Fibroblast of gingiva (primary cell): ENCODE measurements at regions not wholly inside any gene's neighbourhood (a gene's known extent, or its start where the extent isn't known, plus 50 kb on each side); places are given as distances from the start of the nearest gene placed in this dataset.

Experiments
- DNase-seq: peaks from one replicate; pipeline ENCODE4 v3.0.0-alpha.2; 2011; ENCODE audit warnings: low read depth

DNA sequence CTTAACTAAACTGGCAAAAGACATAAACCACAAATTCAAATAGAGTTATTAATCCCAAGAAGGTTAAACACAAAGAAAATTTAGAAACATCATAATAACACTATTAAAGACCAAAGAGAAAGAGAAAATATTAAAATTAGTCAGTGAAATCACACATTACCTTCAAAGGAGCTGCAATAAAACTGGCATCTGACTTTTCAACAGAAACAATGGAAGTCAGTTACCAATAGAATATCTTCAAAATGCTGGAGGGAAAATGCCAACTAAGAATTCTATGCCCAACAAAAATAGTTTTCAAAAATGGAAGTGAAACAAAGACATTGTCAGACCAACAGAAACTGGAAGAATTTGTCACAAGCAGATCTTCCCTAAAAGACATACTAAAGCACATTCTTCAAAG lies 68.7 kb upstream of the RNF7 start:
- no peak for DNase-seq

DNA sequence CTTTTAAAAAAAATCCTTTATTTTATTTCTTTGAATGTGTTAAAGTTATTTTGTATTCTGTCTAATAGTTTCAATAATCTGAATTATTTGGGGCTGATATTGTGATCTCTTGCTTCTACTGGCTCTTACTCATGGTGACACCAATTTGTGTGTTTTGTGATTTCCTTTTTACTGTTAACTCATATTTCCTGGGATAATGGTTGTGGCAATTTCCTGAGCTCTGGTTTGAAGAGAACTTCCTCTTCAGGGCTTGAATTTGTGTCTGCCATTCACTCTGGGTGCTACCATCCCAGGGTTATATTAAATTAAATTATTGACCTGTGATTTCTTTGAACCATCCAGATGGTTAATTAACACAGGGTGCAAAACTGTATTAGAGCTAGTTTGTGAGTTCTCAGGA lies 60.4 kb upstream of the RNF7 start:
- no peak for DNase-seq

DNA sequence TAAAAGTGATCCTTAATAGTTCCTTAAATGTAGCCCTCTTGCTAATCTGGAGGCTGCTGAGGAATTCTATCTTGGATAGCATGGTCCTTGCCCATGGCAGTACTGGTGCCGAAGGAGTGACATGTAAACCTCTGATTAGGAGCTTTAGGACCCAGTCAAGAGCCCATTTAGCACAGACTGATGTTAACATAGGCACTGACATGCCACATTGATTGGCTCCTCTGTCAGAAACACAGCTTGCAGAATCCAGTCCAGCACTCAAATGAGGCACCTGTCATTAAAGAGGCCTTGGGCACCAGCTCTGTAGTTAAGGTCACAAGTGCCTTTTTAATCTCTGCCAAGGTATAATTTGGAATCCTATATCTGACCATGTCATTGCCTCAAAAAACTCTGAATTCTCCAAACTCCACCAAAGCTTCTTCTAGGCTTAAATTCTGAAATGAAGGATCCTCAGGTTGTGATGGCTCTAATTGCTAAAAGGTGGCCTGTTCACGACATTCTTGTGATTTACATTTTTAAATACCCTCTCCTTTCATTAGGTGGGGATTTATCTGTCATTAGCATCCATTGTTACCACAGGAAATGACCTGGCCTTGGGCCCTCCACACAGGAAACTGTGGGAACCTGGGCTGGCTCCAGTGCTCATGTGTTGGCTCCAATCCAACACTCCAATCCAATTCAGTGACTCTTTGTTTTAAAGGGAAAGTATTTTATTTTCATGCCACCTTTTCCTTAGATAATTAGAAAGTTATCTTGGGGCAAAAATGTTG lies 57.3 kb upstream of the RNF7 start:
- no peak for DNase-seq

DNA sequence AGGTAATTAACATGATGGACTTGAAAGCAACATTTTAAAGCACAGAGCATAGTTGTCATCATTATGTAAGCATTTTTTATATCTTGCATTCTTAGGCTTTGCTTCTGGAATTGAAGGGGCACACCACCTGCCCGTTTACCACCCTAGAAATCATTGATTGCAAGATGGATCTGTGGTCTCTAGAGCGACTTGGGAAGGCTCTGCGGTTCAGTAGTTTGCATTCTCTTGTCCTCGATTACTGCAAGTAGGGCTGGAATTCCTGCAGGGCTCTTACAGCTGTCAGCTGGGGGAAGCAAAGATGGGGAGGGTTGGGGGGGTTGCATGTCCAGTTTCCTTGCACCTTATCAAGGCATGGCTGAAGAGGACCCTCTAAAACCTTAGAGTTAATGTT lies 56.7 kb upstream of the RNF7 start:
- no peak for DNase-seq

DNA sequence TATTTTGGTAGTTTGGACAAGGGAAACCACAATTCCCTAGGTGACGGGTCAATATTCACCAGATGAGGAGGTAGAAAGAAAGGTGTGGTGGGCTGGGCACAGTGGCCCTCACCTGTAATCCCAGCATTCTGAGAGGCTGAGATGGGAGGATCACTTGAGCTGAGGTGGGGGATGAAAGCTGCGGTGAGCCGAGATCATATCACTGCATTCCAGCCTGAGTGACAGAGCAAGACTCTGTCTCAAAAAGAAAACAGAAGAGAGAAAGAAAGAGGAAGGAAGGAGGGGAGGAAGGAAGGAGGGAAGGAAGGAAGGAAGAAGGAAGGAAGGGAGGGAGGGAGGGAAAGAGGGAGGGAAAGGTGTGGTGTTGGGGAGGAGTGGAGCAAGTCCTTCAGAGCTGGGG lies 56.1 kb upstream of the RNF7 start:
- DNase-seq, result no peak

DNA sequence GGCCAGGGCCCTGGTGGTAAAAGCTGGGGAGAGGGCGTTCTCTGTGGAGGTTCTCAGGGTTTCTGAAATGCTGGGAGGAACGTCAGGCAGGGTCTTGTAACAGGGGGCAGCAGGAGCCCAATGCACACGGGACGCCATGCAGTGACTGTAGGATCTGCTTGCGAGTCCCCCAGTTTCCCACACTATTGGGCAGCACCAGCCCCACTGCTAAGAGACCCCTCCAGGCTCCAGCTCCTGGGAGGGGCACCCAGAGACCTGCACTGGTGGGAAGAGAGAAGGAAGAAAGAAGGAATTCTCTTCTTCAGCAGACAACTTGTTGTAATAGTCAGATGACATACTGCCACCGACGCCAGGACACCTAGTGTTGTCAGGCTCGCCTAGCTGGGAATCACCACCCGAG lies 55.2 kb upstream of the RNF7 start:
- no peak for DNase-seq

DNA sequence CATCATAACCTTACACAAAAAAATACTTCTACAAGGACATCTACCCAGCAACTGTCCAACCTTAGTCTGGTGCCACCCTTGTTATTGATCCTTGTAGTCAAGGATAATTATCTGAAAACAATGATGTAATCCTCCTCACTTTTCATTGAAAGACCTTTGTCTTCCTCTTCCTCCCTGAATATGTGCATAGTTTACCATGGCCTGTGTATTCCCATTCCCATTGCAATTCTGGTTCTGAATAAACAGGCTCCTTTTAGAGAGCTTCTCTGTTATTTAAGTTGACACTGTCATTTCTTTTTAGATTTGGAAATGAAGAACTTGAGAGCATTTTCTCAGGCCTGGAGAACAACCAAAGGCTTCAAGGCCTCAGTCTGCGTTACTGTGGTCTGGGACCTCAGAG lies 53.3 kb upstream of the RNF7 start:
- no peak for DNase-seq

DNA sequence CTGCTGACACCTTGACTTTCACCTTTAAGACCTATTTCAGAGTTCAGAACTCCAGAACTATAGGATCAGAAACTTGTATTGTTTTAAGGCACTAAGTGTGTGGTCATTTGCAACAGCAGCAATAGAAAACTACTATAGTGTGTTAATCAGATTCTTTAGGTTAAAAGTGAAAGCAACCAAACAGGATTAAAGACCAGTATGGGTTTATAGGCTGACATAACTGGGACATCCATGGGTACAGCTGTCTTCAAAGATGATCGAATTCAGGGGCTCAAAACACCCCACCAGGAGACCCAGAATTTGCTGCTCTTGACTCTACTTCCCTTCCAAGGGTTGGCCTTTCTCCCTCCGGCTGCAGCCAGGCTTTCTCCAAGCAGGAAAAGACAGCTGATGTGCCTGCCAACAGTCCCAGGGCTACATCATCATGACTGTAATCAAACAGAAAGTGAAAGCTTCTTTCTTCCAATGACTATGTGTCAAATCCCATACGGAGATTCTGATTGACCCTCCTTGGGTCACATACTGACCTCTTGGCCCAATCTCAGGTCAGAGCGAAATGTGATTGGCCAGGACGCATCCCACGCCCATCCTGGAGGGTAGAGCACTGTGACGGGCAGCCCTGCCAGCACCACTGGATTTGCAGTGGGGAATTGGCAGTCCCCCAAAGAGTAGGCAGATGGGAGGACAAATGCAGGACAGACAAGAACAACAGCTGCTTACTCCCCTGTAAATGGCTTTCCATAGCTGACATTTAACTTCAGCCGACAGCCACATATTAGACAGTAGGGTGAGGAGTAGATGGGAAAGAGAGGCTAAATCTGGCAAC lies 51.4 kb upstream of the RNF7 start:
- peak; percentile 77 for DNase-seq
